GM18508 (cell line): ENCODE measurements at regions not wholly inside any gene's neighbourhood (a gene's known extent, or its start where the extent isn't known, plus 50 kb on each side); places are given as distances from the start of the nearest gene placed in this dataset.
"Not testable (repeated sequence)": the region's sequence is repeated elsewhere in the genome, so short reads cannot be mapped to it uniquely, and the experiment has no call there.

Experiments used
- ATAC-seq: cut with Tn5 transposase; IDR thresholded peaks from one replicate; pipeline ENCODE4 v1.9.1; 2021; ENCODE audit warnings: moderate number of reproducible peaks; ENCODE audit not compliant: insufficient read depth, unreplicated experiment

DNA sequence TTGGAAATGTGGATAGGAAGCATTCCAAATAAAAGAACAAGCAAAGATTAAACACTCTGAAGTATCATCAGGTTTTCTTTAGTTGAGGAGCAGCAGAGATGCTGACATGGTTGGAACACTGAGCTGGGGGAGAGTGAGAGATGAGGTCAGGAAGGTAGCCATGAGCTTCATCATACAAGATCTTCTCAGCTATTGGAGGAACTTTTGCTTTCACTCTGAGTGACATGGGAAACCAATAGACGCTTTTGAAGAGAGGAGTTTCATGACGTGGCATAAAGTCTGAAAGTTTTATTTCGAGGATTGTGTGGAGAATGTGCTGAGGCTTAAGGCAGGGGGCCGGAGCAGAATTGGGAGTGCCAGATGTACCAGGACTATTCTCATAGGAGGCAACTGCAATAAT, 616.2 kb upstream of the CAMK1G start:
- ATAC-seq, result no peak

DNA sequence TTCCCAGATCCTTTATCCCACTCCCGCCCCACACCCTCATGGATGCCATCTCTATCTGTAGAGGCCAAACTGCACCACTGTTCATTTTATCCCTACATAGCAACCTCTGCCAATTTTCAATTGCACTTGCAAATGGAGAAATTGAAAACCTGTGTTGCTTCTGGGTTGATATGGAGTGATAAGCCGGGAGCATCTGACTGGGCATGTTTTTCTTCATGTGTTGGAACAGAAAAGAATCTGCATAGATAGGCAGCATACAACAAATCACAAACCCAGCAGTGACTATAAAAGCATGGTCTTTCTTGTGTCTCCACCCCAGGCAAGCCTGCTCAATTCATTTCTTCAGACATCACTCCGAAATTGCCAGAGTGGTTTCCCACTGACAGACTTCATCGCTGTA, 608.8 kb upstream of the CAMK1G start:
- ATAC-seq, result no peak

DNA sequence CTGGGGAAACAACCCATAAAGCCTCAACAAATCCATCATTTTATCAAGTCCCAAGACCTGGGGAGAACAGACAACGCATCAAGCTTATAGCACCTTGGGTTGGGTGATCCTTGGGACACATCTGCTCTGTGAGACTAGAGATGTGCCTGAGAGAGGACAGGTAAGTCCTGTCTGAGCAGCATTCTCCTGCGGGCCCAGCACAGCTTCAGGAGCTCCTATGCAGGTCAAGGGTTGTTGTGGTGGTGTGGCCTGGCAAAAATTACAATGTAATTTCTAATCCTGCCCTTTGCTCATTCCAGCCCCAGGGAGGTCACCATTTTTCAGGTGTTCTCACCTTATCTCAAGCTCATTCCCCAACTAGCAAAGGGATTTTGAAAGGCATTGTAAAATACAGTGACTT, 608.1 kb upstream of the CAMK1G start:
- ATAC-seq, result no peak

DNA sequence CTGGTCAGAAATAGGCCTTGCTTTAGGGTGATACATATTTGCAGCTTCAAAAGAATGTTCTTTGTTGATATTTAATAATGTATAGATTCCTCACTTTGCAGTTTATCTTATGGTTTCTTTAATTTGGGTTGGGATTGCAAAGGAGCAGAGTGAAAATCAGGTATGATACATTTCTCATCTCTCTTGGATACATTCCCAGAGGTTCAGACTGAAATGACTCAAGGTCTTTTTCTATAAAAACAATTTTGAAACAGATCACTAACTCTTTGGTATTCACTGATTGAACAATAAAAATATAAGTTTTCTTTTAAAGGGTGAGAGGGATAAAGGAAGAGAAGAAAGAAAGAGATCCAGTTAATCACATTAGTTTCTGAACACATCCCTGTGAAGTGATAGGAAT, 606.5 kb upstream of the CAMK1G start:
- ATAC-seq, result no peak

DNA sequence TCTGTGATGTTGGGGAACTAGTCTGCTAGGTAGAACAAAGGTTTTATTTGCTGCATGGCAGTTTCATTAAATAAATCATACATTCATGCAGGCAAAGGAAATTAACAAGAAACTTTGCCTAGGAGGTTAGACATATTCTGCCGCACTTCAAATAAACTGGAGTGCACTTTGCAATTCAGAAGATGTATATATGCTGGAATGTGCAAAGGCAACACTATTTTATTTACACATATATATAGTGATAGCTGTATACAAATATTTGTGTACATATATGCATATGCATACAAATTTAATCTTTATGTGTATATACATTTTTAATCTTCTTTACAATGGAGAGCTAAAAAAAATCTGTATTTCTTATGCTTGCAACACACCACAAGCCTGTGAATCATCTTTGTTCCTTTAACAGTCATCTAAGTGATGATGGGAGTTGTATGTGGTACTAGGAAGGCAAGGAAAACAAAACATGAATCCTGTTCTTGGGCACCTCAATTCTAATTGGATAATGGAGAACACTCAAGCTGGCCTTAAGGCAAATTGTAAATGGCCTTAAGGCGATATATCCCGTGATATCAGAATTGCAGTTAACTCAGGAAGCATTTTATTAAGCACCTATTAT, 605.8 kb upstream of the CAMK1G start:
- no peak for ATAC-seq

DNA sequence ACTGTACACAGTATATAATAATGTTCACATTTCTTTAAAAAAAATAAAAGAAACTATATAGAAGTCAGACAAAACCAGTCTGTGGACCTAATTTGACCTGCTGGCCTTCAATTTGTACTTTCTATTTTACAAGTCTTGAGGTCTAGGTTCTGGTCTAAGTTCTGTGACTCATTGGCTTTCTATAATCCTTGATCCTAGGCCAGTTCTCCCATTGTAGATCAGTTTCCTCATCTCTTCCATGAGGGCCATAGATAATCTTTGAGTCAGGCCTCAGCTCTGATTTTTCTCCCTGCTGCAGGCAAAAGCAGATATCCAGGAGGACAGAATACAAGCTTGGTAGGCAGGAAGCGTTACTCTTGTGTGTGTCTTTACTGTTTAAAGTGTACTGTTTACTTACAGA, 603.7 kb upstream of the CAMK1G start:
- ATAC-seq, result no peak

DNA sequence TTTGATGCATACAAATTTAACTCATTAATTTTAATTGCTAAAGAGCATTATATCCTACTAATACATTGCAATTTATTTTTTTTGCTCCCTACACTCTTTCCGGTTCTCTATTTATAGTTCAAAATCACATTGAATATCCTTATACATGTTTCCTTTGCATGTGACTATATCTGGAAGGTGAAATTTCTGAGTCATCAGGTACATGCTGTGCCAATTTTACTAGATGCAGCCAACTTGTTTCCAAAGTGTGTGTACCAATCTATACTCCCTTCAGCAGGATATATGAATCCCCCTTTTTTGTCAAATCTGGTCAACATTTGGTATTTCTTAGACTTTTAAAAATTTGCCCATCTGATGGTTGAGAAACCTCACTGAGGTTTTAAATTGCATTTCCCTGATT, 602.9 kb upstream of the CAMK1G start:
- ATAC-seq, result no peak

DNA sequence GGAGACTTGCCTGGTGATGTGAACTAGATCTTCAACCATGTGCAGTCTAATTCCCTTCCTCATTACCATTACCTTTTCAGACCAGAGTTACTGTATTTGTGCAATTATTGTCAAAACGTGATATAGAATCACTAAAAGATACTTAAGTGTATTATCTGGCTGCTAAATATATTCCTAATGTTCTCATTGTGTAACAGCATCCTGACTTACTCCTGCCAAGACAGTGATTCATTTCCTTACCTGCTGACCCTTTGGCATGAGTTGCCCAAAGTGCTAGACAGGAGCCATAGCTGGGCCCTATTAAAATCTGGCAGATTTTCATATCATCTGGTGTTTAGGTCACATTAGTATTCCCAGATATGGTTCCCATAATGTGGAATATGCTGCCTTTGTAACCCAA, 598.3 kb upstream of the CAMK1G start:
- ATAC-seq, result no peak

DNA sequence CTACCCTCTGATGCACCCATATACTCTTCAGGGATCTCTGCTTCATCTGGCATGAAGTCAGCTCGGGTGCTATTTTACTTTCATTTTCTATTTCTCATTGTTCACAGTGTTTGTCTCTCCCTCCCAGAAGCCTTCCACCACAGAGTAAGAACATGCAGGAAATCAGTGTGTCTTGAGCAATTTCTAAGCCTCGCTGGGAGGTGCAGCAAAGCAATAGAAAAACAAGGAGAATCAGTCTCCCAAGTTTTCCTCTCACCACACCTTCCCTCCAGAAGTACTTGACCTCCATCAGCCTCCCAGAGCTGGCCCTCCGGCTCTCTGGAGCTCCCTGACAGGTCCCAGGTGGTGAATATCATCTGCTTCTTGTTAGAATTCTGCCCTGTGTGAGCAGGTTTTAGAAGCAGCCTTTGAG, 594.7 kb upstream of the CAMK1G start:
- ATAC-seq, result peak; percentile 98

DNA sequence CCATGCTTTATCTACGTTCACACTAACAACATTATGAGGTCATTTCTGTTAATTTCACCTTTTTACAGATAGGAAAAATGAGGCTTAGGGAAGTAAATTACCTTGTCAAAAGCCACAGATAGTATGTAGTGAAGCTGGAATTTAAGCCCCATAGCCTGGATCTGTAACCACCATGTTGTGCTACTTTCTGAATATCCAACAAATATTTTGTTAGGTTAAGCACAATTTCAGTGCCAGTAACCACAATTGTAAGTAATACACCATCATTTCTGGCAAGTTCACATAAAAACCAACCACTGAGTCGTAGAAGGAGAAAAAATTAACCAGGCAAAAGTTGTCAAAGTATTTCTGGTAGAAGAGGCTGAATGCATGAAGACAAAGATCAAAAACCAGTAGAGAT, 593.1 kb upstream of the CAMK1G start:
- ATAC-seq, result no peak

DNA sequence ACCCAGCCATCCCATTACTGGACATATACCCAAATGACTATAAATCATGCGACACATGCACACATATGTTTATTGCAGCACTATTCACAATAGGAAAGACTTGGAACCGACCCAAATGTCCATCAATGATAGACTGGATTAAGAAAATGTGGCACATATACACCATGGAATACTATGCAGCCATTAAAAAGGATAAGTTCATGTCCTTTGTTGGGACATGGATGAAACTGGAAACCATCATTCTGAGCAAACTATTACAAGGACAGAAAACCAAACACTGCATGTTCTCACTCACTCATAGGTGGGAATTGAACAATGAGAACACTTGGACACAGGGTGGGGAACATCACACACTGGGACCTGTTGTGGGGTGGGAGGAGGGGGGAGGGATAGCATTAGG, 586.5 kb upstream of the CAMK1G start:
- not testable (repeated sequence) for ATAC-seq

DNA sequence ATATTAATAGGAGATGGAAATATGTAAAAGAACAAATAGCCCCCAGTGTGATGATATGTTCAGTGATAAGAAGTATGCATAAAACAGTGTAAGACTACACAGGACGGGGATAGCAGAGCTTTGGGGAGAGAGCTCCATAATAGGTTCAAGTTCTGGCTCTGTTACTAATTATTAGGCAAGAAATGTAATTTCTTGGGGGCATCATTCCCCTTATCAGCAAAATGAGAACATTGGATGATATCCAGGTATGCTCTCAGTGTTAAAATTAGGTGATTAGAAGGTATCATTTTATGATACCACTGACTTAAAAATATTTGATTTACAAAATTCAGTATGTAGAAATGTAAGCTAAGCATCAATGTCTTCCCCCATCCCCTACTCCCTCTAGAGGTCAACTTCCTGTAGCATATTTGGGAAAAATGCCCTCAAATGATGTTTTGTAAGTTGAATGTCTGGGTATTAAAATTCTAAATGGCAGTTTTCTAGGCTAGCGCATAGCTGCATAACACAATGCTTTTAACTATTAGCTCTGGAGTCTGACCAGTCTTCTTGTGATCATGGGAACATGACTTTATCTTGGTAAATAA, 585.7 kb upstream of the CAMK1G start:
- no peak for ATAC-seq

DNA sequence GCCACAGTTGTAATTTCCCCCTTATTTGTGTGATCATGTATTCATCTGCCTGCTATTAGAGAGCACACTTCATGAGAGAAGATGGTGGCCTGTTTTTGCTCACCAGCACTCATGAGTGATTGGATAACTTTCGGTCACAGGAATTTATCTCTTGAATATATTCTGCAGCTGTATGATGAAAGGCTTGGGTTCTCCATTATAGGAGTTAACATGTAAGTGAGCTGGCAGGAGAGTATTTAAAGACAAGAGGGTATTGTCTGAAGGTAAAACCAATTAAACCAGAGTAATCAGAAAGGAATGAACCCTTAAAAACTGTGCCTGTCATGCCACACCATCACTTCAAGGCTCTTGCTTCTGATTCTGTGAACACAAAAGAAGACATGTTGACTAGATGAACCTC, 574.9 kb upstream of the CAMK1G start:
- no peak for ATAC-seq

DNA sequence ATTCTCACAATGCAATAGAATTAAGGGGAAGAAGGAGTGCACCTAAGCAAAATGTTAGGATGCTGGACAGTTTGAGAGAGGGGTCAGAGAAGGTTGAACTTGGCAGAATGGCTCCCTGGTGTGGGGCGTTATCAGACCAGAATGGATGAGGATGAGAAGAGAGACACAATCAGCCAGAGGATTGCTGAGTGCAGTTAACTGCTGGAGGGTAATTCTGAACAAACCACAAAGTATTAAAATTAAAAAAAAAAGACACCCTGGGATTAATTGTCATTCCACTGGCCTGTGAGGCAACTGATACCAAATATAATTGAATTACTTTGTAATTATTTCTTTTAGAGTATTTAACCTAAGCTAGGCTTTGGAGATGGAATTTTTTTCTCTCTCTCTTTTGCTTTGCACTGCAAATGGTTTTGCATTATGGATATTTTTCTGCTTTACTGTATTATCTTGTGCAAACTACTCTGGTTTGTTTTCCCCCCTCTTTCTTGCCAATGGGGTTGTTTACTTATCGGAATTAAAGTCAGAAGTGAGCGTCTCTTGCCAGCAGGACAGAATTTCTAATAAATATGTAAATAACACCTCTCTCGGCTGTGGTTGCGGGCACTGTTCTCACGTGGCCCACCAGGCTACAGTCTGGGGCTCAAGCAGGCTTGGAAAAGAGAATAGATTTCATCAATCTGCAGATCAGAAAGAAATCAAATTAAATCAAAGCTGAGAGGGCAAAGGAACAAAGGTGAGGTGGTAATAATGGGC, 572.9 kb upstream of the CAMK1G start:
- no peak for ATAC-seq

DNA sequence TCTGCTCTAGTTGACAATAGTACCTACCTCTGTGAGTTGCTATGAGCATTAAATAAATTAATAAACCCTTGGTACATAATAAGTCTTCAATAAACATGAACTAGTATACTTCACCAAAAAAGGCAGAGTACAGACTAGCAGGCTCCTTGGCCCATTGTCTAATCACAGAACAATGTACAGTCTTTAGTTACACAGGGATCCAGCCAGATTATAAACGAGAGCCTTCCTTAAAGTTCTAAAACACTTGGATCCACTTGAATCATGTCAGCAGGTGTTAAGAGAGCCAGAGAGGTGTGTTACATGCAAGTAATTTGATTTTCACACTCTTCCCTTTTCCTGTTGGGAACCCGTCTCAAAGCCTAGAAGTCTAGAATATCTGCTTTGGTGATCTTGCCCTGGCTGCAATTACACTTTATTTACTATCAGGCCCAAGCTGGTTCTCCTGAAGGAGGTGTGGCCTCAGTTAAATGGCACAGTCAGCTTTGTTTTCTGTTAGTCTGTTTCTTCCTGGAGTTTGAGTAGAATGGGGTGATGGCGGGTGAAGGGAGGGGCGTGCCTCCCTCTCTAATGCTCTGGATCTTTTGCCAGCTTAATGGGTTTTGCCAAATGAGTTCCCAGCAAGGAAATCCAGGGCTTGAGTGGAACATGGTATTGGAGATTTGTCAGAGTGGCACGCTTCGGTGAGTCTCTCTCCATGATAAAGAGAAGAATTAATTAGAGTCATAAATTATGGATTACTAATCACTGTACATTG, 570.9 kb upstream of the CAMK1G start:
- ATAC-seq, result no peak

DNA sequence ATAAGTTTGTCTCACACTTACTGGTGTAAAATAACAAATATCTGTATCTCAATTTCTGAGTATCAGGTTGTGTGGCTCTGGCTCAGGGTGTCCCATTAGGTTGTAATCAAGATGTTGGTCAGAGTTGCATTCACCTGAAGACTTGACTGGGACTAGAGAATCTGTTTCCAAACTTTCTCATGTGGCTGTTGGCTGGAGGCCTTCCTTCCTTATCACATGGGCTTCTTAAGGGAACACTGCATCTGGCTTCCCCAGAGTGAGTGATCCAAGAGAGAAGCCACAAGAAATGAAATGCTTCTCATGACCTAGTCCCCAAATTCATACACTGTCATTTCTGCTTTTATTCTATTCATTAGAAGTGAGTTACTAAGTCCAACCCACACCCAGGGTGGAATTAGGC, 568.4 kb upstream of the CAMK1G start:
- ATAC-seq, result no peak

DNA sequence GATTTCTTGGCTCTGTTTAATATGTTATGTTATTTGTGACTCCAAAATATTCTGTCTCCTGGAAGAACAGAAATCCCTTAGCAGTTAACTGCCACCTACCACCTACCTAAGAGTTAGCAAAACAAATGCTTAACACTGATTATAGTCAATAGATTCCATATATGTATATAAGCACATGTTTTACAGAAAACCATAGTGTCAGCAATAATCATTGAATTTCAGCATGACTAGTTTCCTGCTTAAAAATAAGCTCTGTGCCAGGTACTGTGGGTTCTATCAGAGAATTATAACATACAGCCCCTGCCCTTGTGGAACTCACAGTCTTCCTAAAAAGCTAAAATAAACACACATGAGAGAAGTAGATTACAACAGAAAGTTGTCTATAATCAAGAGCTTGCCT, 561.9 kb upstream of the CAMK1G start:
- ATAC-seq, result no peak

DNA sequence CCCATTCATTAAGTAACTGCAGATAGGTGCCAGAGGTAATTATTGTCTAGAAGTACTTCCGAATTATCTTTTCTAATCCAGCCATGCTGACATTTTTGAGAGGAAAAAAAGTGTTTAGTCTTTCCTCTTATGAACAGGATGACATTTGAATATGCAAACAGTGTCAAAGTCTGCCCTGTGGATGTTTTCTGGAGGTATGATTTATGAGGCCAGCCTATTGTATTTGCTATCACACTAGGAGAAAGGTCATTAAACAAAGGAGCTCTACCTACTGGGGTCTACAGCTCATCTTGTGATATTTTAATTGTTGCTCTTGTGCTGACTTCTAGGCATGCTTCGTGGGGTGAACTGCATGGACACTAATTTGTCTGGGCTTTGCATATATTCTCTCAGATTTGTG, 559.7 kb upstream of the CAMK1G start:
- no peak for ATAC-seq

DNA sequence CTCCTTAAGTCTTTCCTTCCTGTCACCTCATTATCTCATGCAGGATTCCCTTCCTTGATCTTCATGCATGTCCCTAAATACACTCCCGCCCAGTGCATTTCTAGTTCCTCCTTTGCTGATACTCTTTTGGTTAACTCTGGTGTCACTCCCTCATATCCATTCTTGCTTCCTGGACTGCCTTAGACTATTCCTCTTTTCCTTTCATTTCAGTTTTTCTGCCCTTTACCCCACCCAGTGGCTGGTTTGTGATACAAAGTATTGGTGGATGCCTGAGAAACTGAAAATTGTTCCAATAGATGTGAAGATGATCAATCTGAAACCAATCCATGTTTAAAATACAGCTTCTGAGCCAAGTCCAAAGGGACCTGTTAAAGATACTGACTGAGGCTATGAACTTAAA, 553.8 kb upstream of the CAMK1G start:
- no peak for ATAC-seq

DNA sequence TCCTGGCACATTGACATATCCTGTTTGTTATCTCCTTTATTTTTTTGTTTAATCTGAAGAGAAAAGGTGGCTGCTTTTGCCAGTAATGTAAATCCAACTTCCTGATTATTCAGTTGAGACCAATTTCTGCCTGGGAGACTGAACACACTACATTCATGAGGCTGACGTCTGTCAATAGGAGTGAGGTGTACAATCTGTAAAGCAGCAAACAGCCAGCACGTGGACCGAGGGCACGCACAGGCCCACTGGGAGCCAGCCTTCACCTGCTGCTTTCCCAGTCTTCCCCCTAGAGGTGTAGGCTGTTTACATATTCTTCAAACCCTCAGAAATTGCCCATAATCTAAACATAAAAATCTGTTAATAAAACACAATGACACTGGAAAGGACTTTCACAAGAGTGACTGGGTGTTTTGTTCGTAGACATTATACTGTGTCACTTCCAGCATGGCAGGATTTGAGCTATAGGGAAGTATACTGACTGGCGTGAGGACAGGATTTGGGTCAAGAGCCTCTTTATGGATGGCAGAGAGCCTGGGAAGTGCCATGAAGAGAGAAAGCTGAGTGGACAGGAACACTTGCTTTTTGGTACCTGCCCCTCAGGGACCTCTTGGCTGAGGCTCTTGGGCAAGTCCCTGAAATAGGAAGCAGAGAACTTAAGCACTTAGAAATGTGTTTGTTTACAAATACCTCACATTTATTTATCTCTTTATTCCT, 552.9 kb upstream of the CAMK1G start:
- no peak for ATAC-seq

DNA sequence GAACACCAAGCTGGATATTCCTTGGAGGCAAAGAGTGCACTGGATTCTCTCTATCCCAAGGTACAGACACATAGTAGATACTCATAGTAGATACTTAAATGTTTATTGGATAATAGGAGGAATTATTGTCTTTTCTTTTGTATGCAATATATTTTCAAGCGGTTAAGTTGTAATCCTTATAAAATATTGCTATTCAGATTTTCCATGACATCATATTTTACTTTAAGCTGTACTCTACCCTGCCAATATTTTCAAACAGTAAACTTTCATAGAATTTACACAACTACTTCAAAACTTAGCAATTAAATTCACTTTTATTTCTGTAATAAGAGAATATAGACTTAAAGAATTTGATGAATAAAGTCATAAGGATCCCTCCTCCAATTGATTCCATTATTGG, 546.5 kb upstream of the CAMK1G start:
- no peak for ATAC-seq
